Neutrophil (primary cell): ENCODE measurements at regions not wholly inside any gene's neighbourhood (a gene's known extent, or its start where the extent isn't known, plus 50 kb on each side); places are given as distances from the start of the nearest gene placed in this dataset.
"Not testable (repeated sequence)": the region's sequence is repeated elsewhere in the genome, so short reads cannot be mapped to it uniquely, and the experiment has no call there.

Source experiments
- H3K27ac ChIP-seq: fragments of 200-600 bp; sonication (generic); 2 replicates; pipeline ENCODE4 v1.5.1; 2016; ENCODE audit warnings: mild to moderate bottlenecking, moderate library complexity
- H3K27me3 ChIP-seq: fragments of 200-600 bp; sonication (generic); 2 replicates; pipeline ENCODE4 v1.6.0; 2016; ENCODE audit warnings: mild to moderate bottlenecking
- H3K36me3 ChIP-seq: fragments of 200-600 bp; sonication (generic); 2 replicates; pipeline ENCODE4 v1.5.1; 2017
- H3K4me1 ChIP-seq, 2 experiments: fragments of 200-600 bp in 1 of 2; sonication (generic) in 1 of 2; 1 replicate in 1 of 2; 2 replicates in 1 of 2; pipeline versions ENCODE4 v1.5.1 to v1.6.1; 2013 to 2016; ENCODE audit warnings: low read depth in 1 of 2, low read length in 1 of 2, mild to moderate bottlenecking in 1 of 2, moderate library complexity in 1 of 2; ENCODE audit not compliant: control insufficient read depth in 1 of 2, insufficient read depth in 1 of 2
- H3K4me3 ChIP-seq, 2 experiments: fragments of 200-600 bp in 1 of 2; sonication (generic) in 1 of 2; 1 replicate in 1 of 2; 2 replicates in 1 of 2; pipeline ENCODE4 v1.5.1; 2013 to 2016; ENCODE audit warnings: low read depth in 1 of 2, low read length in 1 of 2, mild to moderate bottlenecking in 1 of 2, moderate library complexity in 1 of 2
- H3K9me3 ChIP-seq: fragments of 200-600 bp; sonication (generic); 2 replicates; pipeline ENCODE4 v1.5.1; 2016
- CTCF ChIP-seq: fragments of 200-600 bp; sonication (generic); IDR thresholded peaks from 2 replicates; pipeline ENCODE4 v1.5.1; 2016; ENCODE audit warnings: antibody characterized with exemption

- no peak for TF ChIP-seq CTCF
- H3K4me1 ChIP-seq: no peaks in the 10 kb centered on the region
- H3K4me3 ChIP-seq: no peak overlapping the region
- no peaks in the 10 kb centered on the region for H3K27me3 ChIP-seq
- no peaks in the 10 kb centered on the region for H3K36me3 ChIP-seq
- no peak overlapping the region for H3K27ac ChIP-seq
- no peaks in the 10 kb centered on the region for H3K9me3 ChIP-seq
These were observed 511.5 kb upstream of the PTBP2 start for GRCh38 chr1:96210054-96210453.

- Histone ChIP-seq H3K4me1 (no peaks in the 10 kb centered on the region), H3K27me3 (no peaks in the 10 kb centered on the region), H3K9me3 (no peaks in the 10 kb centered on the region), H3K36me3 (no peaks in the 10 kb centered on the region), H3K27ac (no peak overlapping the region), H3K4me3 (no peak overlapping the region)
- TF ChIP-seq CTCF: no peak
These were observed 510.4 kb upstream of the PTBP2 start for GRCh38 chr1:96211202-96211601.

GRCh38 chr1:96214982-96215381 is 506.6 kb upstream of the PTBP2 start:
- no peak for TF ChIP-seq CTCF
- no peaks in the 10 kb centered on the region for H3K36me3 ChIP-seq
- no peaks in the 10 kb centered on the region for H3K4me1 ChIP-seq
- no peak overlapping the region for H3K27ac ChIP-seq
- no peaks in the 10 kb centered on the region for H3K9me3 ChIP-seq
- no peaks in the 10 kb centered on the region for H3K27me3 ChIP-seq
- H3K4me3 ChIP-seq: no peak overlapping the region

- no peak for TF ChIP-seq CTCF
These were observed 500.9 kb upstream of the PTBP2 start for GRCh38 chr1:96220651-96221050.

GRCh38 chr1:96222701-96223100 is 498.9 kb upstream of the PTBP2 start:
- no peak for TF ChIP-seq CTCF
- Histone ChIP-seq H3K27ac (no peak overlapping the region), H3K4me1 (no peaks in the 10 kb centered on the region), H3K27me3 (no peaks in the 10 kb centered on the region), H3K36me3 (no peaks in the 10 kb centered on the region), H3K9me3 (no peaks in the 10 kb centered on the region), H3K4me3 (no peak overlapping the region)

More at GRCh38 chr1:96220651-96221050, 500.9 kb upstream of the PTBP2 start:
- no peaks in the 10 kb centered on the region for H3K36me3 ChIP-seq
- H3K4me3 ChIP-seq: no peak overlapping the region
- no peaks in the 10 kb centered on the region for H3K4me1 ChIP-seq
- H3K27me3 ChIP-seq: no peaks in the 10 kb centered on the region
- no peaks in the 10 kb centered on the region for H3K9me3 ChIP-seq
- no peak overlapping the region for H3K27ac ChIP-seq

GRCh38 chr1:96224229-96224628 is 497.4 kb upstream of the PTBP2 start:
- not testable (repeated sequence) for H3K27ac ChIP-seq, H3K4me3 ChIP-seq, H3K36me3 ChIP-seq, H3K27me3 ChIP-seq, H3K4me1 ChIP-seq, H3K9me3 ChIP-seq
